OCI-LY3 (cell line): ENCODE measurements at regions not wholly inside any gene's neighbourhood (a gene's known extent, or its start where the extent isn't known, plus 50 kb on each side); places are given as distances from the start of the nearest gene placed in this dataset.
A peak's percentile ranks its signal among the peaks of the same experiment; 100 is the strongest.

Experiments
- EZH2phosphoT487 ChIP-seq: fragments of 200-600 bp; shearing (Covaris generic); IDR thresholded peaks from 2 replicates; pipeline ENCODE4 v1.6.1; 2018; ENCODE audit warnings: antibody characterized with exemption, mixed run types, low read depth
- TF ChIP-seq, protein P1 (sequence below): fragments of 200-600, 300-600 bp; sonication (generic); IDR thresholded peaks from 2 replicates; pipeline ENCODE4 v1.5.1; 2014; ENCODE audit warnings: antibody characterized with exemption, low read length, low read depth

GRCh38 chr1:185409345-185409744, 92.3 kb upstream of the IVNS1ABP start:
- TF ChIP-seq, protein P1, sequence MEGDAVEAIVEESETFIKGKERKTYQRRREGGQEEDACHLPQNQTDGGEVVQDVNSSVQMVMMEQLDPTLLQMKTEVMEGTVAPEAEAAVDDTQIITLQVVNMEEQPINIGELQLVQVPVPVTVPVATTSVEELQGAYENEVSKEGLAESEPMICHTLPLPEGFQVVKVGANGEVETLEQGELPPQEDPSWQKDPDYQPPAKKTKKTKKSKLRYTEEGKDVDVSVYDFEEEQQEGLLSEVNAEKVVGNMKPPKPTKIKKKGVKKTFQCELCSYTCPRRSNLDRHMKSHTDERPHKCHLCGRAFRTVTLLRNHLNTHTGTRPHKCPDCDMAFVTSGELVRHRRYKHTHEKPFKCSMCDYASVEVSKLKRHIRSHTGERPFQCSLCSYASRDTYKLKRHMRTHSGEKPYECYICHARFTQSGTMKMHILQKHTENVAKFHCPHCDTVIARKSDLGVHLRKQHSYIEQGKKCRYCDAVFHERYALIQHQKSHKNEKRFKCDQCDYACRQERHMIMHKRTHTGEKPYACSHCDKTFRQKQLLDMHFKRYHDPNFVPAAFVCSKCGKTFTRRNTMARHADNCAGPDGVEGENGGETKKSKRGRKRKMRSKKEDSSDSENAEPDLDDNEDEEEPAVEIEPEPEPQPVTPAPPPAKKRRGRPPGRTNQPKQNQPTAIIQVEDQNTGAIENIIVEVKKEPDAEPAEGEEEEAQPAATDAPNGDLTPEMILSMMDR: 0 out of 2 replicates have a peak, but pooled peaks have one; percentile 9
- TF ChIP-seq EZH2phosphoT487: no peak
